Right atrium auricular region (tissue), 2 donors: ENCODE measurements at regions not wholly inside any gene's neighbourhood (a gene's known extent, or its start where the extent isn't known, plus 50 kb on each side); places are given as distances from the start of the nearest gene placed in this dataset.
"Not testable (repeated sequence)": the region's sequence is repeated elsewhere in the genome, so short reads cannot be mapped to it uniquely, and the experiment has no call there.

Experiments used
- DNase-seq: peaks from one replicate; pipeline ENCODE4 v3.0.0-alpha.2; 2019; ENCODE audit warnings: low spot score
- H3K27ac ChIP-seq, 2 donors: fragments of 200-600 bp; sonication (generic); 1 replicate in 1 of 2; 2 replicates in 1 of 2; pipeline ENCODE4 v1.5.1; 2016 to 2019
- H3K27me3 ChIP-seq, 2 donors: fragments of 200-600 bp; sonication (generic); one replicate each; pipeline versions ENCODE4 v1.5.1 to v1.6.0; 2017 to 2019
- H3K36me3 ChIP-seq: fragments of 200-600 bp; sonication (generic); one replicate; pipeline ENCODE4 v1.5.1; 2016
- H3K4me1 ChIP-seq, 2 donors: fragments of 200-600 bp; sonication (generic); one replicate each; pipeline versions ENCODE4 v1.5.1 to v1.6.0; 2017 to 2019
- H3K4me3 ChIP-seq, 2 donors: fragments of 200-600 bp; sonication (generic); 1 replicate in 1 of 2; 2 replicates in 1 of 2; pipeline ENCODE4 v1.5.1; 2017 to 2019; ENCODE audit warnings: mild to moderate bottlenecking in 1 of 2, moderate library complexity in 1 of 2
- H3K9me3 ChIP-seq, 2 donors: fragments of 200-600 bp; sonication (generic); one replicate each; pipeline ENCODE4 v1.5.1; 2019
- TF ChIP-seq, protein P1 (sequence below), 2 donors: fragments of 200-600 bp; sonication (generic); IDR thresholded peaks; one replicate each; pipeline ENCODE4 v1.5.1; 2019; ENCODE audit warnings: antibody characterized with exemption in 2 of 2

DNA sequence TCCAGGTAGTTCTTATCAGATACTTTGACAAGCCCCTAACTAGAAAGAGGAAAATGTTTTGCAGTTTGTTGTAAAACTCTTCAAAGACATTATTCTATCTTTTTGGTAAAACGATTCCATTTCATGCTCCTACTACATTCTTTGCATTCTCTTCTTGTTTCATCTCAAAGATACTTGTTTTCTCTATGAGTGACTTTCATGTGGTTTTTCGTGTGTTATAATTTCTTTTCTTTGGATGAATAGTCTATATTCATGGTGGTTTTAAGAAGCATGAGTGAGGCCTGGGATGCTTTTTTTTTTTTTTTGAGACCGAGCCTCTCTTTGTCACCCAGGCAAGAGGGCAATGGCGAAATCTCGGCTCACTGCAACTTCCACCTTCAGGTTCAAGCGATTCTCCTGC is 292.5 kb upstream of the LYZL1 start:
- no peaks in the 10 kb centered on the region for H3K9me3 ChIP-seq
- H3K27ac ChIP-seq: no peak overlapping the region
- H3K4me1 ChIP-seq: peaks cover 0 to 8% of the 10 kb centered on the region in 2 donors
- no peaks in the 10 kb centered on the region for H3K27me3 ChIP-seq
- no peak overlapping the region for H3K4me3 ChIP-seq
- TF ChIP-seq, protein P1, sequence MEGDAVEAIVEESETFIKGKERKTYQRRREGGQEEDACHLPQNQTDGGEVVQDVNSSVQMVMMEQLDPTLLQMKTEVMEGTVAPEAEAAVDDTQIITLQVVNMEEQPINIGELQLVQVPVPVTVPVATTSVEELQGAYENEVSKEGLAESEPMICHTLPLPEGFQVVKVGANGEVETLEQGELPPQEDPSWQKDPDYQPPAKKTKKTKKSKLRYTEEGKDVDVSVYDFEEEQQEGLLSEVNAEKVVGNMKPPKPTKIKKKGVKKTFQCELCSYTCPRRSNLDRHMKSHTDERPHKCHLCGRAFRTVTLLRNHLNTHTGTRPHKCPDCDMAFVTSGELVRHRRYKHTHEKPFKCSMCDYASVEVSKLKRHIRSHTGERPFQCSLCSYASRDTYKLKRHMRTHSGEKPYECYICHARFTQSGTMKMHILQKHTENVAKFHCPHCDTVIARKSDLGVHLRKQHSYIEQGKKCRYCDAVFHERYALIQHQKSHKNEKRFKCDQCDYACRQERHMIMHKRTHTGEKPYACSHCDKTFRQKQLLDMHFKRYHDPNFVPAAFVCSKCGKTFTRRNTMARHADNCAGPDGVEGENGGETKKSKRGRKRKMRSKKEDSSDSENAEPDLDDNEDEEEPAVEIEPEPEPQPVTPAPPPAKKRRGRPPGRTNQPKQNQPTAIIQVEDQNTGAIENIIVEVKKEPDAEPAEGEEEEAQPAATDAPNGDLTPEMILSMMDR (IDR thresholded peaks at IDR 0.05): no peak
- H3K36me3 ChIP-seq: no peaks in the 10 kb centered on the region
- DNase-seq: no peak

GRCh38 chr10:28996947-28997551 is 291.8 kb upstream of the LYZL1 start:
- no peak overlapping the region for H3K4me3 ChIP-seq
- no peaks in the 10 kb centered on the region for H3K9me3 ChIP-seq
- H3K27me3 ChIP-seq: no peaks in the 10 kb centered on the region
- H3K4me1 ChIP-seq: peaks cover 0 to under 1% of the 10 kb centered on the region in 2 donors
- no peak overlapping the region for H3K27ac ChIP-seq
- H3K36me3 ChIP-seq: no peaks in the 10 kb centered on the region
- TF ChIP-seq, protein P1 (IDR thresholded peaks at IDR 0.05): no peak
- DNase-seq: no peak

- DNase-seq: no peak
- Histone ChIP-seq H3K4me3 (no peak overlapping the region), H3K9me3 (no peaks in the 10 kb centered on the region)
These were observed 291.1 kb upstream of the LYZL1 start for GRCh38 chr10:28997734-28998133.

DNA sequence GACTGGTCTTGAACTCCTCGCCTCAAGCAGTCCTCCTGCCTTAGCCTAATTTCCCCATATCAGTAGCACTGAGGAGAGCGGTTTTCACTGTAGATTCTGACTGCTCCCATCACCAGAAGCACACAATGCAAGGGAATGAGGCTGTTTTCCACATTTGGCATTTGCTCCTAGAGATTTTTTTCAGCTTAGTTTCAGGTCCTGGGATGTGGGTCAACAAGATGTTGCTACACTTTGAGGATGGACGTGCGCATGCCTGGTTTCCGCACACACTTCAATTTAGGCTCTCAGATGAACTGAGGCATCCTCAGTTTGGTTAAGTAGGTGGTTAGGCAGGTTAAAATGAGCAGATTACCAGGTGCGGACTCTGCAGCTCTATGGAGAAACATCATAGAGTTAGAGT is 287.1 kb upstream of the LYZL1 start:
- Histone ChIP-seq H3K4me3 (no peak overlapping the region), H3K27ac (no peak overlapping the region)

More at GRCh38 chr10:28997734-28998133, 291.1 kb upstream of the LYZL1 start:
- H3K36me3 ChIP-seq: no peaks in the 10 kb centered on the region
- no peak overlapping the region for H3K27ac ChIP-seq
- no peaks in the 10 kb centered on the region for H3K27me3 ChIP-seq
- TF ChIP-seq, protein P1 (IDR thresholded peaks at IDR 0.05): no peak
- no peaks in the 10 kb centered on the region for H3K4me1 ChIP-seq

GRCh38 chr10:29003014-29003413 is 285.9 kb upstream of the LYZL1 start:
- H3K27me3 ChIP-seq, H3K9me3 ChIP-seq, DNase-seq, H3K27ac ChIP-seq, H3K4me1 ChIP-seq, H3K4me3 ChIP-seq, H3K36me3 ChIP-seq: not testable (repeated sequence)

More for the DNA sequence above, 287.1 kb upstream of the LYZL1 start:
- H3K9me3 ChIP-seq: no peaks in the 10 kb centered on the region
- TF ChIP-seq, protein P1 (IDR thresholded peaks at IDR 0.05): no peak
- H3K4me1 ChIP-seq: no peaks in the 10 kb centered on the region
- no peaks in the 10 kb centered on the region for H3K36me3 ChIP-seq
- H3K27me3 ChIP-seq: no peaks in the 10 kb centered on the region
- DNase-seq: no peak

DNA sequence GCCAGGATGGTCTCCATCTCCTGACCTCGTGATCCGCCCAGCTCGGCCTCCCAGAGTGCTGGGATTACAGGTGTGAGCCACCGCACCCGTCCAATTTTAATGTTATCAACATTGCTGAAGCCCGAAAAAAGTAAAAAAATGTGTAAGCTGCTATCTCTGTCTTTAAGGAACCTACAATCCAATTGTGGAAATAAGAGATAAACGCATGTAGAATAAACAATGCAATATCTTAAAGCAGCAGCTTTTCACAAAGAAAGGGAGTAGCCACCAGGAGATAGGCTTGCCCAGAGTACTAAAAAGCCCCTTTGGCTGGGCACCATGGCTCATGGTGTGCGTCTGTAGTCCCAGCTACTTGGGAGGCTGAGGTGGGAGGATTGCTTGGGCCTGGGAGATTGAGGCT is 282.9 kb upstream of the LYZL1 start:
- Histone ChIP-seq H3K4me3 (no peak overlapping the region), H3K27me3 (no peaks in the 10 kb centered on the region), H3K9me3 (peaks cover 0 to 8% of the 10 kb centered on the region in 2 donors), H3K27ac (no peak overlapping the region), H3K36me3 (no peaks in the 10 kb centered on the region), H3K4me1 (no peaks in the 10 kb centered on the region)
- TF ChIP-seq, protein P1 (IDR thresholded peaks at IDR 0.05): no peak
- no peak for DNase-seq
